ENCODE measurements at regions not wholly inside any gene's neighbourhood (a gene's known extent, or its start where the extent isn't known, plus 50 kb on each side); places are given as distances from the start of the nearest gene placed in this dataset.

DNA sequence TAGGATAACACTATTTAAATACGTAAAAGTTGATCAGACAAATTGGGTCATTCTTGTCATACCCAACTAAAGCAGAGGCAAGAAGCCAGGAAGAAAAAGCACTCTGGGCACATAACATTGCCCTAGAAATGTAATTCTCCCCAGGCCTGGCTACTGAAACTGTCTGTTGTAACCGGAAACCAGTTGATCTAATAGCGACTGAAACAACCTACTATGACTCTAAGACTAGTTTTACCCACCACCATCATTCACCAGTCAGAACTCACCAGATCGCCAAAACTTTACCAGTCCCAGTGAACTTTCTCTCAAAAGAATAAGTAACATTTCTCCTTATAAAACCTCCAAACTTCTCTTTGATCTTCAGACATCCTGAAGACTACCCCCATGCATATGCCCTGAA is 99.3 kb upstream of the WWC1 start:
- TF ChIP-seq, protein P1, sequence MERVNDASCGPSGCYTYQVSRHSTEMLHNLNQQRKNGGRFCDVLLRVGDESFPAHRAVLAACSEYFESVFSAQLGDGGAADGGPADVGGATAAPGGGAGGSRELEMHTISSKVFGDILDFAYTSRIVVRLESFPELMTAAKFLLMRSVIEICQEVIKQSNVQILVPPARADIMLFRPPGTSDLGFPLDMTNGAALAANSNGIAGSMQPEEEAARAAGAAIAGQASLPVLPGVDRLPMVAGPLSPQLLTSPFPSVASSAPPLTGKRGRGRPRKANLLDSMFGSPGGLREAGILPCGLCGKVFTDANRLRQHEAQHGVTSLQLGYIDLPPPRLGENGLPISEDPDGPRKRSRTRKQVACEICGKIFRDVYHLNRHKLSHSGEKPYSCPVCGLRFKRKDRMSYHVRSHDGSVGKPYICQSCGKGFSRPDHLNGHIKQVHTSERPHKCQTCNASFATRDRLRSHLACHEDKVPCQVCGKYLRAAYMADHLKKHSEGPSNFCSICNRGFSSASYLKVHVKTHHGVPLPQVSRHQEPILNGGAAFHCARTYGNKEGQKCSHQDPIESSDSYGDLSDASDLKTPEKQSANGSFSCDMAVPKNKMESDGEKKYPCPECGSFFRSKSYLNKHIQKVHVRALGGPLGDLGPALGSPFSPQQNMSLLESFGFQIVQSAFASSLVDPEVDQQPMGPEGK (CRISPR knock-in tag; IDR thresholded peaks at IDR 0.05; ENCODE audit: borderline replicate concordance): no peak
- TF ChIP-seq SNAI2 (CRISPR knock-in tag; IDR thresholded peaks at IDR 0.05) (no peak), CSDC2 (CRISPR knock-in tag; IDR thresholded peaks at IDR 0.05) (no peak)
- no peak for ATAC-seq

DNA sequence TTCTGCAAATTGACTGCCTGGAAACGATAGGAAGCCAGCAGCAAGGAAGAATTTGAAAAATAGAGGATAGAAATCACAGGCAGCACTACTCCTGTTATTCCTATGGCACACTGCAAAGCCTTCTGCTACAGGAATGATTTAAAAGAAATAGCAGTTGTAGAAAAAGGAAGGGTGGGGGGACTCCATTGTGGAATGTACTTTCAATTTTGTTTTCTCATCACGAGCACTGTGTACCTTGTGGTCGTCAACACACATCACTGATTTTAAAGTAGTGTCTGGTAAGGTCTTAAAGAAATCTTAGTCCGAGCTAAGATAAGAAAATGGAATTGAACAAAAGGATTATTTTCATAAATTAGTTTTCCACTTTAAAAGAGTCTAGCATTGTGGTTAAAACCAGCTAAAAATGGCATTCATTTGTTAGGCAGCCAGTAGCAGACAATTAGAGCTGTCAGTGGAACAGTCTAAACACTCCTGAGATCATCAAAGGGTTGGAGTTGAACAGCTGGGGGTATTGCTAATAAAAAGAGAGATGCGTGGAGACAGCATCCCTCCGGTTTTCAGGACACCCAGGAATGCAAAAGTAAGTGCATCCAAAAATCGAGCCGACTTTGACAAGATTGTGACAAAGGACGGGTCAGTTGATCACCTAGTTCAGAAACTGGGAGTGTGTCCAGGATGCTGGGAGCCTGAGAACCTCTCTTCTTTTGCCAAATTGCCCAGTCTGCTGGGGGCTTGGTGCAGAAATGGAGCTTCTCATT is 97.8 kb upstream of the WWC1 start:
- TF ChIP-seq ARNTL (CRISPR knock-in tag; IDR thresholded peaks at IDR 0.05; ENCODE audit: borderline replicate concordance, low read depth) (no peak), PPARA (CRISPR knock-in tag; IDR thresholded peaks at IDR 0.05; ENCODE audit: borderline replicate concordance) (no peak), ZNF565 (CRISPR knock-in tag; conservative IDR thresholded peaks at IDR 0.05; ENCODE audit: low read depth) (no peak), SNAI2 (CRISPR knock-in tag; IDR thresholded peaks at IDR 0.05) (no peak), GLIS3 (CRISPR knock-in tag; IDR thresholded peaks at IDR 0.05) (no peak), TCF4 (CRISPR knock-in tag; IDR thresholded peaks at IDR 0.05; ENCODE audit: borderline replicate concordance) (no peak)
- no peak for ATAC-seq

DNA sequence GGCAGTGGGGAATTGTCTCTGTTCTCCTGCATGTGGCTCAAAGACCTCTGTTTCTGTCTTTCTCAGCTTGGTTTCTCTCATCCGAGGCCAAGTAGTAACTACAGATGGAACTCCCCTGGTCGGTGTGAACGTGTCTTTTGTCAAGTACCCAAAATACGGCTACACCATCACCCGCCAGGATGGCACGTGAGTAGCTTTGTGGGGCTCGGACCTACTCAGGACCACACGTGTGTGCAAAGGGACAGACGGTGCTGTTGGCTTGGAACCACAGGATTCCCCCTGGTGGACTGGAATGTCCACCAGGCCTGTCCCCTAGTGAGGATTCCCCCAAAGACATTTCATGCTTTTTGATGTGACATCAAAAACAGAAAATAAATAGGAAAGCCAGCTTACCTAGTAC is 96.3 kb upstream of the WWC1 start:
- TF ChIP-seq ESRRG (CRISPR knock-in tag; IDR thresholded peaks at IDR 0.05) (no peak), OSR1 (CRISPR knock-in tag; IDR thresholded peaks at IDR 0.05) (no peak), RARB (CRISPR knock-in tag; IDR thresholded peaks at IDR 0.05) (no peak), SNAI2 (CRISPR knock-in tag; IDR thresholded peaks at IDR 0.05) (no peak), GLIS3 (CRISPR knock-in tag; IDR thresholded peaks at IDR 0.05) (no peak), BACH2 (CRISPR knock-in tag; IDR thresholded peaks at IDR 0.05; ENCODE audit: borderline replicate concordance) (no peak), TOX (CRISPR knock-in tag; IDR thresholded peaks at IDR 0.05; ENCODE audit: borderline replicate concordance) (no peak), ARNTL (CRISPR knock-in tag; IDR thresholded peaks at IDR 0.05; ENCODE audit: borderline replicate concordance, low read depth) (no peak), CSDC2 (CRISPR knock-in tag; IDR thresholded peaks at IDR 0.05) (no peak), PPARA (CRISPR knock-in tag; IDR thresholded peaks at IDR 0.05; ENCODE audit: borderline replicate concordance) (no peak), ZNF70 (CRISPR knock-in tag; IDR thresholded peaks at IDR 0.05) (no peak), ZNF8 (CRISPR knock-in tag; IDR thresholded peaks at IDR 0.05) (no peak), TCF4 (CRISPR knock-in tag; IDR thresholded peaks at IDR 0.05; ENCODE audit: borderline replicate concordance) (no peak), ZNF565 (CRISPR knock-in tag; conservative IDR thresholded peaks at IDR 0.05; ENCODE audit: low read depth) (no peak), ZFP30 (CRISPR knock-in tag; IDR thresholded peaks at IDR 0.05) (no peak)
- TF ChIP-seq, protein P1 (CRISPR knock-in tag; IDR thresholded peaks at IDR 0.05; ENCODE audit: borderline replicate concordance): no peak
- TF ChIP-seq, protein P2, sequence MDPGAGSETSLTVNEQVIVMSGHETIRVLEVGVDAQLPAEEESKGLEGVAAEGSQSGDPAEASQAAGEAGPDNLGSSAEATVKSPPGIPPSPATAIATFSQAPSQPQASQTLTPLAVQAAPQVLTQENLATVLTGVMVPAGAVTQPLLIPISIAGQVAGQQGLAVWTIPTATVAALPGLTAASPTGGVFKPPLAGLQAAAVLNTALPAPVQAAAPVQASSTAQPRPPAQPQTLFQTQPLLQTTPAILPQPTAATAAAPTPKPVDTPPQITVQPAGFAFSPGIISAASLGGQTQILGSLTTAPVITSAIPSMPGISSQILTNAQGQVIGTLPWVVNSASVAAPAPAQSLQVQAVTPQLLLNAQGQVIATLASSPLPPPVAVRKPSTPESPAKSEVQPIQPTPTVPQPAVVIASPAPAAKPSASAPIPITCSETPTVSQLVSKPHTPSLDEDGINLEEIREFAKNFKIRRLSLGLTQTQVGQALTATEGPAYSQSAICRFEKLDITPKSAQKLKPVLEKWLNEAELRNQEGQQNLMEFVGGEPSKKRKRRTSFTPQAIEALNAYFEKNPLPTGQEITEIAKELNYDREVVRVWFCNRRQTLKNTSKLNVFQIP (CRISPR knock-in tag; IDR thresholded peaks at IDR 0.05; ENCODE audit: borderline replicate concordance, low read depth): no peak
- TF ChIP-seq, protein P3, sequence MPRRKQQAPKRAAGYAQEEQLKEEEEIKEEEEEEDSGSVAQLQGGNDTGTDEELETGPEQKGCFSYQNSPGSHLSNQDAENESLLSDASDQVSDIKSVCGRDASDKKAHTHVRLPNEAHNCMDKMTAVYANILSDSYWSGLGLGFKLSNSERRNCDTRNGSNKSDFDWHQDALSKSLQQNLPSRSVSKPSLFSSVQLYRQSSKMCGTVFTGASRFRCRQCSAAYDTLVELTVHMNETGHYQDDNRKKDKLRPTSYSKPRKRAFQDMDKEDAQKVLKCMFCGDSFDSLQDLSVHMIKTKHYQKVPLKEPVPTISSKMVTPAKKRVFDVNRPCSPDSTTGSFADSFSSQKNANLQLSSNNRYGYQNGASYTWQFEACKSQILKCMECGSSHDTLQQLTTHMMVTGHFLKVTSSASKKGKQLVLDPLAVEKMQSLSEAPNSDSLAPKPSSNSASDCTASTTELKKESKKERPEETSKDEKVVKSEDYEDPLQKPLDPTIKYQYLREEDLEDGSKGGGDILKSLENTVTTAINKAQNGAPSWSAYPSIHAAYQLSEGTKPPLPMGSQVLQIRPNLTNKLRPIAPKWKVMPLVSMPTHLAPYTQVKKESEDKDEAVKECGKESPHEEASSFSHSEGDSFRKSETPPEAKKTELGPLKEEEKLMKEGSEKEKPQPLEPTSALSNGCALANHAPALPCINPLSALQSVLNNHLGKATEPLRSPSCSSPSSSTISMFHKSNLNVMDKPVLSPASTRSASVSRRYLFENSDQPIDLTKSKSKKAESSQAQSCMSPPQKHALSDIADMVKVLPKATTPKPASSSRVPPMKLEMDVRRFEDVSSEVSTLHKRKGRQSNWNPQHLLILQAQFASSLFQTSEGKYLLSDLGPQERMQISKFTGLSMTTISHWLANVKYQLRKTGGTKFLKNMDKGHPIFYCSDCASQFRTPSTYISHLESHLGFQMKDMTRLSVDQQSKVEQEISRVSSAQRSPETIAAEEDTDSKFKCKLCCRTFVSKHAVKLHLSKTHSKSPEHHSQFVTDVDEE (CRISPR knock-in tag; IDR thresholded peaks at IDR 0.05): no peak
- TF ChIP-seq, protein P4, sequence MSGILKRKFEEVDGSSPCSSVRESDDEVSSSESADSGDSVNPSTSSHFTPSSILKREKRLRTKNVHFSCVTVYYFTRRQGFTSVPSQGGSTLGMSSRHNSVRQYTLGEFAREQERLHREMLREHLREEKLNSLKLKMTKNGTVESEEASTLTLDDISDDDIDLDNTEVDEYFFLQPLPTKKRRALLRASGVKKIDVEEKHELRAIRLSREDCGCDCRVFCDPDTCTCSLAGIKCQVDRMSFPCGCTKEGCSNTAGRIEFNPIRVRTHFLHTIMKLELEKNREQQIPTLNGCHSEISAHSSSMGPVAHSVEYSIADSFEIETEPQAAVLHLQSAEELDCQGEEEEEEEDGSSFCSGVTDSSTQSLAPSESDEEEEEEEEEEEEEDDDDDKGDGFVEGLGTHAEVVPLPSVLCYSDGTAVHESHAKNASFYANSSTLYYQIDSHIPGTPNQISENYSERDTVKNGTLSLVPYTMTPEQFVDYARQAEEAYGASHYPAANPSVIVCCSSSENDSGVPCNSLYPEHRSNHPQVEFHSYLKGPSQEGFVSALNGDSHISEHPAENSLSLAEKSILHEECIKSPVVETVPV (CRISPR knock-in tag; IDR thresholded peaks at IDR 0.05): no peak
- TF ChIP-seq, protein P5, sequence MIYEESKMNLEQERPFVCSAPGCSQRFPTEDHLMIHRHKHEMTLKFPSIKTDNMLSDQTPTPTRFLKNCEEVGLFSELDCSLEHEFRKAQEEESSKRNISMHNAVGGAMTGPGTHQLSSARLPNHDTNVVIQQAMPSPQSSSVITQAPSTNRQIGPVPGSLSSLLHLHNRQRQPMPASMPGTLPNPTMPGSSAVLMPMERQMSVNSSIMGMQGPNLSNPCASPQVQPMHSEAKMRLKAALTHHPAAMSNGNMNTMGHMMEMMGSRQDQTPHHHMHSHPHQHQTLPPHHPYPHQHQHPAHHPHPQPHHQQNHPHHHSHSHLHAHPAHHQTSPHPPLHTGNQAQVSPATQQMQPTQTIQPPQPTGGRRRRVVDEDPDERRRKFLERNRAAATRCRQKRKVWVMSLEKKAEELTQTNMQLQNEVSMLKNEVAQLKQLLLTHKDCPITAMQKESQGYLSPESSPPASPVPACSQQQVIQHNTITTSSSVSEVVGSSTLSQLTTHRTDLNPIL (CRISPR knock-in tag; IDR thresholded peaks at IDR 0.05; ENCODE audit: low read depth): no peak
- no peak for ATAC-seq

Measured in SK-N-SH treated with all-trans-retinoic acid at 6 μM for 48 hours (cell line).